B cell (primary cell): ENCODE measurements at regions not wholly inside any gene's neighbourhood (a gene's known extent, or its start where the extent isn't known, plus 50 kb on each side); places are given as distances from the start of the nearest gene placed in this dataset.

Experiments
- ATAC-seq: fragments of 200-7000 bp; cut with Tn5 transposase; one replicate; pipeline ENCODE4 v1.10.0; 2021; ENCODE audit warnings: low read depth, mild to moderate bottlenecking, moderate number of reproducible peaks, moderate library complexity
- CTCF ChIA-PET: fragments of 350-600 bp; sonication (Branson Sonifier 250); formaldehyde crosslinking; loops from one replicate; lab custom pipeline; 2021; ENCODE audit warnings: antibody characterized with exemption, inconsistent platforms; lab: Charles Lee
- POLR2A ChIA-PET: fragments of 350-600 bp; sonication (Branson Sonifier 250); formaldehyde crosslinking; loops from one replicate; lab custom pipeline; 2021; ENCODE audit warnings: antibody characterized with exemption; lab: Charles Lee
- DNase-seq: peaks from one replicate; pipeline ENCODE4 v3.0.0; 2013
- H2AFZ ChIP-seq: 2 replicates; pipeline ENCODE4 v1.6.1; 2012; ENCODE audit warnings: mild to moderate bottlenecking, low read depth, low read length; ENCODE audit not compliant: insufficient read depth, poor library complexity, severe bottlenecking
- H3K27ac ChIP-seq, 2 donors: 1 replicate in 1 of 2; 2 replicates in 1 of 2; pipeline ENCODE4 v1.5.1; 2012 to 2013; ENCODE audit warnings: low read length in 2 of 2, mild to moderate bottlenecking in 2 of 2, moderate library complexity in 1 of 2
- H3K27me3 ChIP-seq, 4 experiments: fragments of 200-600 bp in 1 of 4; sonication (generic) in 1 of 4; replicated peaks in 1 of 4; 1 replicate in 2 of 4; 2 replicates in 2 of 4; pipeline versions ENCODE4 v1.6.1 to v1.7.0; 2013 to 2016; ENCODE audit warnings: low read length in 3 of 4, mild to moderate bottlenecking in 2 of 4, mixed read lengths in 1 of 4, moderate library complexity in 1 of 4; ENCODE audit not compliant: insufficient read depth in 4 of 4, control insufficient read depth in 3 of 4; ENCODE audit errors: control extremely low read depth in 1 of 4
- H3K36me3 ChIP-seq, 2 experiments: replicated peaks in 1 of 2; 1 replicate in 1 of 2; 2 replicates in 1 of 2; pipeline versions ENCODE4 v1.6.1 to v1.7.1; 2013; ENCODE audit warnings: low read length in 1 of 2; ENCODE audit not compliant: insufficient read depth in 2 of 2, control insufficient read depth in 1 of 2; ENCODE audit errors: control extremely low read depth in 1 of 2, extremely low read depth in 1 of 2
- H3K4me1 ChIP-seq, 2 donors: fragments of 200-600 bp in 1 of 2; sonication (generic) in 1 of 2; 1 replicate in 1 of 2; 2 replicates in 1 of 2; pipeline versions ENCODE4 v1.5.1 to v1.6.1; 2013 to 2017; ENCODE audit warnings: low read length in 2 of 2; ENCODE audit not compliant: control insufficient read depth in 2 of 2, insufficient read depth in 2 of 2
- H3K4me2 ChIP-seq: replicated peaks from 2 replicates; pipeline ENCODE3; 2012; ENCODE audit warnings: mild to moderate bottlenecking, low read depth, low read length; ENCODE audit not compliant: poor library complexity, severe bottlenecking
- H3K4me3 ChIP-seq, 5 experiments: fragments of 200-600 bp in 1 of 5; sonication (generic) in 1 of 5; 1 replicate in 3 of 5; 2 replicates in 2 of 5; pipeline versions ENCODE4 v1.5.1 to v1.7.0; 2011 to 2016; ENCODE audit warnings: low read length in 4 of 5, mild to moderate bottlenecking in 4 of 5, low read depth in 2 of 5, control low read depth in 1 of 5, moderate library complexity in 1 of 5; ENCODE audit not compliant: insufficient read depth in 1 of 5; ENCODE audit errors: control extremely low read depth in 1 of 5, extremely low read depth in 1 of 5
- H3K79me2 ChIP-seq: fragments of 200-600 bp; sonication (generic); one replicate; pipeline ENCODE4 v1.6.0; 2016; ENCODE audit warnings: low read length; ENCODE audit not compliant: control insufficient read depth, insufficient read depth
- H3K9ac ChIP-seq: fragments of 200-600 bp; sonication (generic); 2 replicates; pipeline ENCODE4 v1.6.1; 2017; ENCODE audit warnings: mild to moderate bottlenecking, low read length, moderate library complexity
- H3K9me3 ChIP-seq, 3 donors: one replicate each; pipeline versions ENCODE4 v1.6.1 to v1.7.1; 2013; ENCODE audit warnings: low read length in 2 of 3; ENCODE audit not compliant: control insufficient read depth in 2 of 3, insufficient read depth in 1 of 3; ENCODE audit errors: control extremely low read depth in 1 of 3
- H4K20me1 ChIP-seq: 2 replicates; pipeline ENCODE4 v1.6.0; 2012; ENCODE audit warnings: mild to moderate bottlenecking, low read length; ENCODE audit not compliant: insufficient read depth, control insufficient read depth, poor library complexity, severe bottlenecking
- H3K27ac Mint-ChIP-seq: one replicate; pipeline ENCODE4 v1.8.0; 2021; ENCODE audit warnings: mixed read lengths
- H3K27me3 Mint-ChIP-seq: one replicate; pipeline ENCODE4 v1.8.0; 2021; ENCODE audit warnings: mixed read lengths
- H3K4me1 Mint-ChIP-seq: one replicate; pipeline ENCODE4 v1.8.0; 2021; ENCODE audit warnings: mixed read lengths
- H3K4me3 Mint-ChIP-seq: one replicate; pipeline ENCODE4 v1.8.0; 2021; ENCODE audit warnings: mixed read lengths
- H3K9me3 Mint-ChIP-seq: one replicate; pipeline ENCODE4 v1.8.0; 2022; ENCODE audit warnings: mixed read lengths; ENCODE audit not compliant: insufficient read depth
- EZH2 ChIP-seq: IDR thresholded peaks from 2 replicates; pipeline ENCODE4 v1.6.1; 2012; ENCODE audit warnings: borderline replicate concordance, low read depth, mild to moderate bottlenecking, moderate library complexity, low read length; ENCODE audit not compliant: insufficient read depth, poor library complexity, severe bottlenecking
- WGBS: methylation state at CpG from one replicate; pipeline ENCODE4 v1.1.5; 2013; ENCODE audit warnings: missing lambda C conversion rate; ENCODE audit not compliant: insufficient coverage; 5-methylcytosine and 5-hydroxymethylcytosine counted together
- intact Hi-C: fragments of 100-400 bp; cut with micrococcal nuclease; formaldehyde crosslinking; loops from one replicate; pipeline ENCODE4 v1.10.0; 2022
- TF ChIP-seq, protein P1 (sequence below): fragments of 200-600 bp; IDR thresholded peaks from one replicate; pipeline ENCODE4 v1.8.0; 2022; ENCODE audit warnings: antibody characterized with exemption, mild to moderate bottlenecking

DNA sequence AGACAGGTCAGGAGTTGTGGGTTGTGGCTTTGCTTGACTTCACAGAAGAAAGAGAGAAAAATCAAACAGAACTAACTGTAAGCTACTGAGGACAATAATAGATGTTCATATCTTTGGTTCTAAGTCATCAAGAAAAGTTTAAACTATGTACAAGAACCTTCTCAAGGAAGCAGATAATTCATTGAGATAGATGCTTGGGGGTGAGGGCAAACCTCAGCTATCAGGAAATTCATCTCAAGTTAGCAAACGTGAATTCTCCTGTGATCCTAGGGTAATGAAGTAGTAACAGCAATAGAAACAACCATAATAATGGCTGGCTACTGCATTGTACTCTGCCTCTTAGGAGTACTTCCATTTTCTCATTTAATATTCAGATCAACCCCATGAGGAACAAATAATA is 506.2 kb downstream of the PLPP3 start:
- H3K9me3 ChIP-seq, result no peaks in the 10 kb centered on the region
- intact Hi-C loops, result no loop called here
- ATAC-seq, result no peak
- no peaks in the 10 kb centered on the region for H3K4me1 ChIP-seq
- ChIA-PET CTCF (no interaction called here), POLR2A (no interaction called here)
- no peak overlapping the region for H2AFZ ChIP-seq
- no peak overlapping the region for H3K4me2 ChIP-seq
- no peak overlapping the region for H3K27ac ChIP-seq
- no peak overlapping the region for H3K4me3 ChIP-seq
- peaks cover 4% of the 10 kb centered on the region for H3K27me3 Mint-ChIP-seq
- H3K27me3 ChIP-seq, result no peaks in the 10 kb centered on the region
- no peaks in the 10 kb centered on the region for H3K9me3 Mint-ChIP-seq
- no peak overlapping the region for H3K27ac Mint-ChIP-seq
- H3K4me1 Mint-ChIP-seq, result no peaks in the 10 kb centered on the region
- no CpG with 5 or more reads among the region's 1 CpG for WGBS
- no peak overlapping the region for H3K9ac ChIP-seq
- no peak for TF ChIP-seq EZH2
- TF ChIP-seq, protein P1, sequence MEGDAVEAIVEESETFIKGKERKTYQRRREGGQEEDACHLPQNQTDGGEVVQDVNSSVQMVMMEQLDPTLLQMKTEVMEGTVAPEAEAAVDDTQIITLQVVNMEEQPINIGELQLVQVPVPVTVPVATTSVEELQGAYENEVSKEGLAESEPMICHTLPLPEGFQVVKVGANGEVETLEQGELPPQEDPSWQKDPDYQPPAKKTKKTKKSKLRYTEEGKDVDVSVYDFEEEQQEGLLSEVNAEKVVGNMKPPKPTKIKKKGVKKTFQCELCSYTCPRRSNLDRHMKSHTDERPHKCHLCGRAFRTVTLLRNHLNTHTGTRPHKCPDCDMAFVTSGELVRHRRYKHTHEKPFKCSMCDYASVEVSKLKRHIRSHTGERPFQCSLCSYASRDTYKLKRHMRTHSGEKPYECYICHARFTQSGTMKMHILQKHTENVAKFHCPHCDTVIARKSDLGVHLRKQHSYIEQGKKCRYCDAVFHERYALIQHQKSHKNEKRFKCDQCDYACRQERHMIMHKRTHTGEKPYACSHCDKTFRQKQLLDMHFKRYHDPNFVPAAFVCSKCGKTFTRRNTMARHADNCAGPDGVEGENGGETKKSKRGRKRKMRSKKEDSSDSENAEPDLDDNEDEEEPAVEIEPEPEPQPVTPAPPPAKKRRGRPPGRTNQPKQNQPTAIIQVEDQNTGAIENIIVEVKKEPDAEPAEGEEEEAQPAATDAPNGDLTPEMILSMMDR, result no peak
- H3K79me2 ChIP-seq, result no peaks in the 10 kb centered on the region
- no peak for DNase-seq
- no peaks in the 10 kb centered on the region for H4K20me1 ChIP-seq
- no peak overlapping the region for H3K4me3 Mint-ChIP-seq
- no peaks in the 10 kb centered on the region for H3K36me3 ChIP-seq

DNA sequence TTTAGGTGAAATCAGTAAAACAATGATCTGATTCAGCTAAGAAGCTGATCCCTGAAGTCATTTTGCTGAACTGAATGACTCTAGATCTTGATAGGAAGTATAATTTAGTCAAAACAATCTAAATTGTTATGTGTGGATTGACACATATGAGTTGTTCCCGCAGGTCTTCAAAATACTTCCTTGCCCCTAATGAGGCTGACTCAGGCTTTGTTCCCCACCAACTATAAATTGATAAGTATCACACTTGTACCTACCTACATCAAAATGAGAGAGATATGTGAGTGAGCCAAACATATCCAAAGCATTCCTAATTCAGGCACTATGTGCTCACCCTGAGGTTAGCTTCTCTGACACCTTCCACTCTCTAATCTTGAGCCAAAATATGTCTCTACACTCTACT is 507.1 kb downstream of the PLPP3 start:
- Histone ChIP-seq H2AFZ (no peak overlapping the region), H3K9me3 (no peaks in the 10 kb centered on the region), H3K4me3 (no peak overlapping the region), H3K4me2 (no peak overlapping the region), H3K4me1 (no peaks in the 10 kb centered on the region), H3K27ac (no peak overlapping the region), H4K20me1 (no peaks in the 10 kb centered on the region), H3K79me2 (no peaks in the 10 kb centered on the region), H3K9ac (no peak overlapping the region), H3K27me3 (peaks cover 0 to 3% (median 0%) of the 10 kb centered on the region in 4 experiments), H3K36me3 (no peaks in the 10 kb centered on the region)
- no peak for TF ChIP-seq EZH2
- TF ChIP-seq, protein P1, result no peak
- no peaks in the 10 kb centered on the region for H3K4me1 Mint-ChIP-seq
- ATAC-seq, result no peak
- WGBS, result no CpG with 5 or more reads among the region's 1 CpG
- H3K27me3 Mint-ChIP-seq, result peaks cover 5% of the 10 kb centered on the region
- ChIA-PET POLR2A (no interaction called here), CTCF (no interaction called here)
- no peak overlapping the region for H3K27ac Mint-ChIP-seq
- no peaks in the 10 kb centered on the region for H3K9me3 Mint-ChIP-seq
- intact Hi-C loops, result no loop called here
- DNase-seq, result no peak
- no peak overlapping the region for H3K4me3 Mint-ChIP-seq
